CD1c-positive myeloid dendritic cell (primary cell): ENCODE measurements at regions not wholly inside any gene's neighbourhood (a gene's known extent, or its start where the extent isn't known, plus 50 kb on each side); places are given as distances from the start of the nearest gene placed in this dataset.
"Not testable (repeated sequence)": the region's sequence is repeated elsewhere in the genome, so short reads cannot be mapped to it uniquely, and the experiment has no call there.

Experiments
- DNase-seq: peaks from one replicate; pipeline ENCODE4 v3.0.0-alpha.2; 2016; ENCODE audit errors: extremely low spot score

- DNase-seq, result no peak
Measured at GRCh38 chr2:144912206-144912605, 392.3 kb upstream of the ZEB2 start.

DNA sequence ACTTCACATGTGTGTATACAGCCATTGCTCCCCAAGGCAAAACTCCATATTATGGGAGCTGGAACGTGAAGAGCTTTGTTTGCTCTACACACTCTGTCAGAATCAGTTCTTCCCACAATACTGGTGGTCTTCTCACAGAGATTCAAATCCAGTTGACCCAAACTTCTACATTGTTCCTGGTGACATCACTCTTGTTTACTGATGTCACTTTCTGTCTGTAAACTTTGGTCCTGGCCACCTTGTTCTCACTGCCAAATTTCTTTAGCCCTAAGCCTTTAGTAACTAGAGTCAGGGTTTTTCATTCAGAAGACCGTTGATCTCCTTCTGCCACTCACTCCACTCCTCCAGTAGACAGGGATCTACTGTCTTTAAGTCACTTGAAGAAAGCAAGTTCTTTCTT is 386.0 kb upstream of the ZEB2 start:
- DNase-seq, result no peak

GRCh38 chr2:144904612-144905011 is 384.7 kb upstream of the ZEB2 start:
- no peak for DNase-seq

DNA sequence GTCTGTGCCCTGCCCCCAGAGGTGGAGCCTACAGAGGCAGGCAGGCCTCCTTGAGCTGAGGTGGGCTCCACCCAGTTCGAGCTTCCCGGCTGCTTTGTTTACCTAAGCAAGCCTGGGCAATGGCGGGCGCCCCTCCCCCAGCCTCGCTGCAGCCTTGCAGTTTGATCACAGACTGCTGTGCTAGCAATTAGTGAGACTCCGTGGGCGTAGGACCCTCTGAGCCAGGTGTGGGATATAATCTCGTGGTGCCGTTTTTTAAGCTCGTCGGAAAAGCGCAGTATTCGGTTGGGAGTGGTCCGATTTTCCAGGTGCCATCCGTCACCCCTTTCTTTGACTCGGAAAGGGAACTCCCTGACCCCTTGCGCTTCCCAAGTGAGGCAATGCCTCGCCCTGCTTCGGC is 383.1 kb upstream of the ZEB2 start:
- not testable (repeated sequence) for DNase-seq

GRCh38 chr2:144901386-144901785 is 381.5 kb upstream of the ZEB2 start:
- not testable (repeated sequence) for DNase-seq

- no peak for DNase-seq
Measured at GRCh38 chr2:144896341-144896740, 376.4 kb upstream of the ZEB2 start.

DNA sequence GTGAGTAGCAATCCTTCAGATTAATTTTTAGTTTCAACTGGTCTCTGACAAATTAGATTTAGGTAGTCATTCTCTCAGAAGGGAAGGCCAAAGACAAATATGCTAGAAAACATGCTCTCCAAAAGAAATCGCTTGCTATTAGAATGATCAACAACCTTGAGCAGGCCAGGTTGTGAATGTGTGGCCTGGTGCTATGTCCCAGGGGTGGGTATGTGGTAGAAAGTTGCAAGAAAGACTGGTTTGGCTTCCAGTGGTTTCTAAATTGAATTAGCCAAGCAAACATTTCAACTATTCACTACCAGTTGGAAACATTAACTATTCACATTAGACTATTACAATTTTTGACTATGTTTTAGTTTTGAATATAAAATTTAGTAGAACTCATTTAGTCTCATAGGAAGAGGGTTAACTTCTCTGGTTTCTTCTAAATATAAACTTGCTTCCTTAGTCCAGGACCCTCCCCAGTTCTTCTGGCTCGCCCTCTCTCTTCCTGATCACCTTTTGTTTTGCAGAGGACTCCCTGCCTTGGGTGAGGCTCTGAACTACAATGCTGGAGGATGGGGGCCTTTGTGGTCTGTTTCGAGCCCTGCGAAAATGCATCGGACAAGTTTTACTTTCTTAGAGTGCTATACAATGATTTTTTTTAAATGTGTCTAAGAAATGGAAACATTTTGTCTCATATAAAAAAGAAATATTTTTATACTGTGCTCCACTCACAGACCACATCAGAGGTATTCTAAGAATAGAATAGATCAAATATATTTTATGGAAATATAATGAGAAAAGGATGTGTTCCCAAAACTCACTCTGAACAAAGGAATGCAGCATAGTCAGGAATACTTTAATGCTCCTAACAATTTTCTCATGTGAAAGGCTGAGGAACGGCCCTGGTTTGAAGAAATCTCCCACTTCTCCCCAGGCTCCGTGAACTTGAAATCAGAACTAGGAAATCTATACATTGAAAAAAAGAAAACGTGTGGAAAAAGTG is 375.0 kb upstream of the ZEB2 start:
- DNase-seq, result no peak

GRCh38 chr2:144893464-144893863 is 373.5 kb upstream of the ZEB2 start:
- DNase-seq, result no peak

DNA sequence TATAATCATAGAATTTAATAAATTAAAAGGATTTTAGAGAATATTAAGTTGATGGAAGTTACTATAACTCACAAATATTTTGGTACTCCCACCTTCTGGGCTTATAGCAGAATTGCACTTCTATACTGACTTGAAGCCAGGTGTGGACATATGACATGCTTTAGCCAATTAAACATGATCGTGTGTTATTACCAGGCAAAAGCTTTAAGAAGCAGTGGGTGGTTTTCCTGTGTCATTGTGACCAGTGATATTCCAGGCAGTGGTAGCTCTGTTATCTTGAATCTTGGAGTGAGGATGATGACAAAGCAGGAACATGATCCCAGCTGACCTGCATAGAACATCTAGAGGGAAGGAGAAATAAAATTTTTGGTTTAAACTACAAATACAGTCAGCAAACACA is 370.9 kb upstream of the ZEB2 start:
- DNase-seq, result peak; percentile 3

DNA sequence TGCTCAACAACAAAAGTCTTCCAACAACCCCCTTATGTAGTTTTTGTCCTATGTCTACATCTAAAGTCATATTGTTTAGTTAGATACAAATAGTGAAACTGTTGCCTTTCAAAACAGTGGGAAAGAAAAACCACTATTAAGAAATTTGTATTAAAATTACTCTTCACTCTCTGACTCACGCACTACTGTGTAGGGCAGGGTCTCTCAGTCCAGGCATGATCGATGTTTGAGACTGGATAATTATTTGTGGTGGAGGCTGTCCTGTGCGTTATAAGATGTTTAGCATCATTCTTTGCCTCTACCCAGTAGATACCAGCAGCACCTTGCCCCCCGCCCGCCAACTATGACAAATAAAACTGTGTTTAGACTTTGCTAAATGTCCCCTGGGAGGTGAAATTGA is 369.4 kb upstream of the ZEB2 start:
- DNase-seq, result no peak

DNA sequence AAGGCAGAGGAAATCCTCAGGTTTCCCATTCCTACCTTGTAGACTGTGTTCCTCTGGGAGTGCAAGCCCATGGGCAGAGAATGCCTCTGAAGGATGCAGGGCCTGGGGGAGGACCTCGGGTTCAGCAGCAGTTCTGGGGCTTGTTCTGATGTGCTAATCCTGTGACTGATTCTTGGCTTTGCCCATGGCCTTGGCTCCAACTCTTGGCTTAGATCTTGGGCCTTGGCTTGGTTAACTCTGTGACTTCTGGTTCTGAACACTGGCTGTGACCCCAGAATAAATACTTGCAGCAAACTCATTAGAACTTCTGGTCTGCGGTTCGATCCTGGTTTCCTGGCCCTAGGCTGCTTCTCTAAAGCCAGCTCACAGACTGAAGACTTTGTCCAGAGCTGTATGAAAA is 366.9 kb upstream of the ZEB2 start:
- no peak for DNase-seq

GRCh38 chr2:144877893-144878292 is 358.0 kb upstream of the ZEB2 start:
- no peak for DNase-seq

DNA sequence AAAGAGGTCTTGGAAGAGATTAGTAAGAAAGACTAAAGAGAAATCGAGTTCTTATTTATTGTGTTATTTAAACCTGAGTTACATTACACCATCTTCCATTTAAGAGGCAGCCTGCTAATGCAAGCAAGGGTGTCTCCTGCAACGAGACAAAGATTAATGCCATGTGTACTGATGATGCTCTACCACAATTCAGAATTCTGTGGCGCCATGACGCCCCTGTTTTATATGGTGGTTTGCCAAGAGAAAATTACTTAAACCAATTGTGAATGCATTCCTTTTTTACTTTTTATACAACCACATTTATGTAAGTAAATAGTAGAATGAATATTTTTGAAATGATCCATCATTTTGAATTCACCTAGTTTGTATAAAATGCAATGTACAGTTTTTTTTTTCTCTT is 356.1 kb upstream of the ZEB2 start:
- DNase-seq, result no peak

DNA sequence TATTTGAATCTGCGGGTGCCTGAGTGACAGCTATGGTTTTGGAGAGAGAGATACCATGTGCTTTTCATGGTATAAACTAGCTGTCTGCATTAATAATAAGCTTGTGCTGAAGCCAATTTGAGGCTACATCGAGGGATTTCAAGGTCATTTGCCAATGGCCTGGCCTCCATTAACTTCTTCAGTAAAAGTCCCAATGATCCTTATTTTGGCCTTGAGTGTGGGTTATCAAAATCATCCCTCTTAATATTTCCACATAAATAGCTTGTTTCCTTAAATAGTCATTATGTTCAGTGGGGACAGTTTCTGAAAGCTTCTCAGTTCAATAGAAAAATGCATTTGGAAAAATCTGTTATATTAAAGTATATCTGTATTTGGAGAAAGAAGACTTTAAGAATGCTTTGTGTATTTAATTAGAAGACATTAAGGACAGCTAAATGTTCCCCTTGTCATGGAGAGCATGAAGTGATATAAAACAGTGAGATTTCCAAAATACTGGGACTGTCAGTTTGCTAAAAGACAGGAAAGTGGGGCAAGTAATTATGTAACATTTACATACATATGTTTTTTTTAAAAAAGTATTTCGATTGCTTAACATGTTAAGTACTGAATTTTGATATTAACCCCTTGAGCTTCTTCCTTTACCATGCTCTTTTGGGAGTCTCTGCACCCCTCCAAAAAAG is 355.5 kb upstream of the ZEB2 start:
- DNase-seq, result no peak

GRCh38 chr2:144865670-144866069 is 345.8 kb upstream of the ZEB2 start:
- DNase-seq, result no peak

- no peak for DNase-seq
Measured at GRCh38 chr2:144859716-144860115, 339.8 kb upstream of the ZEB2 start.

GRCh38 chr2:144858211-144858610 is 338.3 kb upstream of the ZEB2 start:
- no peak for DNase-seq

DNA sequence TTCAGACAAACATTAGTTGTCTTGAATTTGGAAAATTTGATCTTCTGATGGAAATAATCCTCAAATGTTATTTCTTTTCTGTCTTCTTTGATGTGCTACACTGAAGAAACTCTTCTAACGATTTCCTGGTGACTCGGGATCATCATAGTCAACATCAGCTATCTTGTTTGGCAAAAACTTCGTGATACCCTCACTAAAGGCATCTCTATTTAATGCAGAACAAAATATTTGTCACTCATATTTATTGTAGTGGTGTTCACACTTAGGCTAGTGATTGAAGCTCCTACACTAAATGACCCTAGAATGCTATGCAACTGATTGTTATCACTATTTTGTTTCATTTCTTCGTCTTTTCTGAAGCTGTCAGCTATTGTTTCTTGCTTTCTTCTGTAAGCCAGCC is 334.7 kb upstream of the ZEB2 start:
- no peak for DNase-seq

- no peak for DNase-seq
Measured at GRCh38 chr2:144849612-144850011, 329.7 kb upstream of the ZEB2 start.

GRCh38 chr2:144848423-144848822 is 328.5 kb upstream of the ZEB2 start:
- DNase-seq, result no peak

DNA sequence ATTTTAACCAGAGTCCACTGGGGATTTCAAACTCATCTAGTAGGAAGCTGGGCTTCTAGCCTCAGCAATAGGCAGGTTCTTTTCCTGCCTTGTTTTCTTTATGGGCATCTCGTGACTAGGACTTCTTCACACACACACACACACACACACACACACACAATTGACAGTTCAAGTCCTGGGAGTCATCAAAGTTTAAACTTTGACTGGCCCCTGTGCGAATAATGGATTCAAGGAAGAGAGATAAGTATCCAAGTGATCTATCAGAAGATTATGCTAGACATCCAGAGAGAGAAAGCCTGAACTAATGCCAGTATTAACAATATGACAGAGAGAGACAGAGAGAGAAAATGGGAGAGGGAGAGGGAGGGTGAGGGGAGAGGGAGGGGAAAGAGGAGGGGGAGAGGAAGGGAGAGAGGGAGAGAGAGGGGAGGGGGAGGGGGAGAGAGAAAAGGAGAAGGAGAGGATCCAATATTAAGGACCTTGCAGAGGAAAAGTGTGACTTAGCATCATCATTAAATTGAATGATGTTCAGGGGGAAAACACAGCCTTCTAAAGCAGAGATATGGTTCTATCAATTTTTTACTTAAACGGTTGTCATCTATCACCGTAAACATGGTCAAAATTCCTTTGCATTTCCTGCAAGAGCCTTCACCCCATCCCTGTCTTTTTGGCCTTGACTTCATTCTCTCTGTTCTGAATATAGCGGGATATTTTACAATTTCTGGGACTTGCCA is 327.6 kb upstream of the ZEB2 start:
- DNase-seq, result no peak

DNA sequence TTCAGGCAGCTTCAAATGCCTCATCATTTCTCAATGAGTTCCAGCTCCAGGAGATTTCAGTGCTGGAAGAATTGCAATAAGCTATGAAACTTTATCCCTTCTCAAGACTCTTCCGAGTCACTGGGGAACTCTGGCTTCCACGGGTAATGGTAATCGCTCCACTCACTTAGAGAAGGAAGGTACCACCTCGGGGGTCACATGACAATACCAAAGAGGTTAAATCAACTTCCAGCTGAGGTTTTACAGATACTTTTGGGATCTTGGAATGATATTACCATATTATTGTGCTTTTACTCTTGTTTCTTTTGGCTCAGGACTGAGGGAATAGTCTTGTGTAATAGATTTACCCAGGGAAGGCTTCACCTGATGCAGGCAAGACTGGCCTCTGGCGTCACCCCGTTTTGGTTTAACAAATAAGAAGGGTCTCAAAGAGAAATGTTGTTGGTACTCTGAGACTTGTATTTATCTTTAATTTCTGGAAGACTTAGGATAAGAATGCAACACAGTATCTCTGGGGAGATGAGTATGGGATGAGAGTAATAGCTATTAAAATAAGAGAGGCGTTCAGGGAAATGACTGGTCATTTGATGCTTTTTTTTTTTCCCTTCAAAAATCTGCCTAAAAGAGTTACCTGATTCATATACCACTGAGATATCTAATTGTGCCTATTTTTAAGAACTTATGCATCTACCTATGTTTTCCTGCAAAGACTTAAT is 316.9 kb upstream of the ZEB2 start:
- no peak for DNase-seq
